T-helper 2 cell treated with Interferon-gamma antibody and Interleukin-4, amounts not matched to agents 100 ng/mL and 5 ng/mL, for 36 hours (primary cell): ENCODE measurements at regions not wholly inside any gene's neighbourhood (a gene's known extent, or its start where the extent isn't known, plus 50 kb on each side); places are given as distances from the start of the nearest gene placed in this dataset.

Experiments
- intact Hi-C: fragments of 100-400 bp; cut with micrococcal nuclease; formaldehyde crosslinking; loops from one replicate; pipeline ENCODE4 v1.15.1; 2023

DNA sequence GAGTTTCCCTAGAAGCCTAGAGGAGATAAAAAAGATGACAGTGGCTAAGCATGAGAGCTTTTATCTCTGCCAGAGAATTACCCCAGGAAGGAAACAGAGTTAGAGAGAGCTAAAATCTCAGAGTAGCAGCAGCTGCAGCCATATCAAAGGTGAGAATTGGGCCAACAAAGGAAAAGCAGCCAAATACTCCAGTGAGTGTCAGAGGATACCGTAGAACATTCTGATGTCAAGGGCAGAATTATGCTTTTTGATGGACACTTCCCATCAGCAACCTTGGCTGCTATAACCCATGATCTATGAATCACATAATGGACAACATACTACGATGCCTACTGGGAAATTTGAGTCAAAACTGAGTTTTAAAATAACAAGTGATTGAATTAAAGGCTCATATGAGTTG, 405.8 kb upstream of the CPEB2 start:
- intact Hi-C loops: no loop called here

- intact Hi-C loops: no loop called here
Measured at GRCh38 chr4:14596904-14597303, 405.4 kb upstream of the CPEB2 start.

DNA sequence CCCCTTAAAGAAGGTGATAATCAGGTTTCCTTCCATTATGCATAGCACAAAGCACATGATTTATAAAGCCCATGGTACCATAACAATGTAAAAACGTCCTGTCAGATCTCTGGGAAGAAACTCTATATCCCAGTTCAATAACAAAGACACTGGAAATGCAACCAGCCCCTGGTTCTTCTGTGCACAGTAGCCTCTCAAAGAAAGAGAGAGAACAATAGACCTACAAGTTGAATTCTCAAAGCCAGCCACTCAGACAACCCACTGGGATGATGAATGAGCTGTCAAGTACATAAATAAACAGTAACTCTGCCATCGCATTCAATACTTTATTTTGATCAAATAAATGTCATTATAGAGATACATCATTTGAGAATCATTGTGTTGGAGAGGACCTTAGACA, 400.1 kb upstream of the CPEB2 start:
- intact Hi-C loops: no loop called here

GRCh38 chr4:14607001-14607400, 395.3 kb upstream of the CPEB2 start:
- intact Hi-C loops: no loop called here

- intact Hi-C loops: no loop called here
Measured at GRCh38 chr4:14607578-14607977, 394.7 kb upstream of the CPEB2 start.

- intact Hi-C loops: no loop called here
Measured at GRCh38 chr4:14608630-14609029, 393.7 kb upstream of the CPEB2 start.

- intact Hi-C loops: no loop called here
Measured at GRCh38 chr4:14614840-14615239, 387.4 kb upstream of the CPEB2 start.

DNA sequence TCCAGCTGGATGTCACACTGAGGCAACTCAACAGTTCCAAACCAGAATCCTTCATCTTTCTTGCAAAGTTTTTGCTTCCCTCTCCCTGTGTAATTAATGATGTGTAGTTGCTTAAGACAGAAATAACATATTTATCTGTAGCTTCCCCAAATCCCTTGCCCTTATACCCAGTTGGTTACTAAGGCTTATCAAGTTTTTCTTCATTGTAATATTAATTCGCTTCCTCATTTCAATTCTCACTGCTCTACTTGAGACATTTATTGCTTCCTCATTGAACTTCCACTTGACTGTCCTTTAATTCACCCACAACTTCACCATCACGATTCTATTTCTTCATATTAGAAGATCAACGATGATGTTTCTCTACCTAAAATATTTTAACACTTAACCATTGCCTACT, 386.6 kb upstream of the CPEB2 start:
- intact Hi-C loops: no loop called here

GRCh38 chr4:14620567-14621141, 381.6 kb upstream of the CPEB2 start:
- intact Hi-C loops: no loop called here

DNA sequence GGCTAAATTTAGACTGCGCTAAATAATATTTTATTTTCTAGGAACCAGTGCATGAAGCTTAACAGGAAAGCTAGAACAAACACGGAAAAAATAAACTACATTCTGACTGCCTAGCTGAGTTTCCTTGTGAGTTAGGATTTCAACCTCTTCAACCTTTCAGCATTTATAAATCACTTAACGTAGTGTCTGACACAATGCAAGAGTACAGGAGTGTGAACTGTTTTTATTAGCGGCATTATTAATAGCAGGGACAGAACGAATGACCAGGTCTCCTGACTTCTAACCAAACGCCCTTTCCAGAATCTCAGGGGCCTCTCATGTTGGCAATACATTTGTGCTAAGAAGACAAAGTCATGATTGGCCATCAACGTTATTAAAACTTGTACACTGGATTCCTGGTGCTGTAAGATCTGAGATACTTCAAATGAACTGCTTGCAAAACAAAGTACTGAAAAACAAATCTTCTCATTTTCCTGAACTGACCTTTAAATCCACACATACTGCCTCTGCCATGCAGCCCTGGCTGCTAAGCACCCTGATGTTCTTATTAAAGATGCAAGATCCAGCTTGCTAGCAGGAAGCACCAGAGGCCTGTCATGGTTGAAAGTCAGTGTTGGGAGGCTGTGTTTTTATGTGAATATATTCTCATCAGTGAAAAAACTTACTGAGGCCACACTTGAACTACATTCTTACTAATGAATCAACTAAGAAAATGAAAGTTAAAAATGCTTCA, 380.4 kb upstream of the CPEB2 start:
- intact Hi-C loops: no loop called here

DNA sequence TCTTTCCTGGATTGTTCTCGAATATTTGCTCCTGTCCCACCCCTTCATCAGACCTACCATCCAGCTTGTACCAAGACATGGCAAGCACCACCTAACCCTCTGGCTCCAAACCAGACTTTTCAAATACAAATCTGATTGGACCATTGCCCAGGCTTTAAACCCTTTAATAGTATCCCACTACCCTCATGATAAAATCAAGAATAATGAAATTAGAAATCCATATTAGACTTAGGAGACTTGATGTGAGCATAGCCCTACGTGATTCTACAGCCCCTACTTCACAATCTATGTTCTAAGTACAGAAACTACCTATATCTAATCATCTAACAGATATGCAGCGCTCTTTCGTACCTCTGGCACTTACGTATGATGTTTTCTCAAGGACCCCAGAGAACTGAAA, 375.2 kb upstream of the CPEB2 start:
- intact Hi-C loops: no loop called here

- intact Hi-C loops: no loop called here
Measured at GRCh38 chr4:14631806-14632440, 370.4 kb upstream of the CPEB2 start.

GRCh38 chr4:14636563-14636962, 365.7 kb upstream of the CPEB2 start:
- intact Hi-C loops: no loop called here

- intact Hi-C loops: no loop called here
Measured at GRCh38 chr4:14640476-14640875, 361.8 kb upstream of the CPEB2 start.

DNA sequence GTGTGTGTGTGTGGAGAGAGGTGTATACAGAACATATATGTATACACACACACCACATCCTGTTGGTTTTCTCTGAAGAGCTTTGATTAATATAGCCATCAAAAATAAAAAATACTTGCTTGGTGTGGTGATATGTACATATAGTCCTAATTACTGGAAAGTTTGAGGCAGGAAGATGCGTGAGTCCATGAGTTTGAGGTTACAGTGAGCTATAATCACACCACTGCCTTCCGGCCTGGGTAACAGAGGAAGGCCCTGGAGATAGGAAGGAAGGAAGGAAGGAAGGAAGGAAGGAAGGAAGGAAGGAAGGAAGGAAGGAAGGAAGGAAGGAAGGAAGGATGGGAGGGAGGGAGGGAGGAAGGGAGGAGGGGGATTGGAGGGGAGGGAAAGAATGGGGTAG, 360.4 kb upstream of the CPEB2 start:
- intact Hi-C loops: no loop called here

GRCh38 chr4:14644580-14645282, 357.6 kb upstream of the CPEB2 start:
- intact Hi-C loops: no loop called here

GRCh38 chr4:14646831-14647230, 355.4 kb upstream of the CPEB2 start:
- intact Hi-C loops: no loop called here

- intact Hi-C loops: no loop called here
Measured at GRCh38 chr4:14650127-14650526, 352.2 kb upstream of the CPEB2 start.

- intact Hi-C loops: no loop called here
Measured at GRCh38 chr4:14652522-14652921, 349.8 kb upstream of the CPEB2 start.

DNA sequence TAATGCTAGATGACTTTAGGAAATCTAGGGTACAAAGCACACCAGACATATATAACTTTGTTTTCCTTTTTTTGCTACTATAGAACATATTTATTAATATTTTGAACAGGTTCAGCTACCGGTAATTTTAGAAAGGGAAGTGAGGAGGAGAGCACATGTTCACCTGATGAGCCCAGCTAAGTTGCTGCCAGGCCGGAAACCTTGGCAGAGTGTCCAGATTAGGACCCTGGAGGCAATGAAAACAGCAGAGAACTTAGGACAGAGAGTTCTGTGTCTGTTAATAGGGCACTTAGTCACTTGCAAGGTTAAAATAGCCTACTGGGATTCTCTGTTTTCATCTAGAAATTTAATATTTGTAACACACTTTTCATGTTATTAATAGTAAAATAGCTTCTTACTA, 348.9 kb upstream of the CPEB2 start:
- intact Hi-C loops: no loop called here

DNA sequence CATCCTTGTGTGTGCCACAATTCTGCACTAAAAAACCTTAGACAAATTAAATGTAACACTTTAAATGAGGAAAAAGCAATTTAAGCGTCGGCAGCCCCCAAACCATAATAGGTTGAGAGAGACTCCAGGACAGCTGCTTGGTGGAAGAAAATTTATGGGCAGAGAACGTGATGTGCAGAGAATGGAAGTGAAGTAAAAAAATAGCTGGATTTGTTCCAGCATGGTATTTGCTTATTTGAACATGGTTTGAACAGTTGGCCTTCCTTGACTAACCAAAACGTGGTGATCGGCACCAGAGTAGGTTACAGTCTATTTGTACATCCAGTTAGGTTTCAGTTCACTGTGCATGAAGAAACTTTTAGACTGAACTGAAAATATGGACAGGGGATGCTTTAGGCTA, 343.0 kb upstream of the CPEB2 start:
- intact Hi-C loops: no loop called here

DNA sequence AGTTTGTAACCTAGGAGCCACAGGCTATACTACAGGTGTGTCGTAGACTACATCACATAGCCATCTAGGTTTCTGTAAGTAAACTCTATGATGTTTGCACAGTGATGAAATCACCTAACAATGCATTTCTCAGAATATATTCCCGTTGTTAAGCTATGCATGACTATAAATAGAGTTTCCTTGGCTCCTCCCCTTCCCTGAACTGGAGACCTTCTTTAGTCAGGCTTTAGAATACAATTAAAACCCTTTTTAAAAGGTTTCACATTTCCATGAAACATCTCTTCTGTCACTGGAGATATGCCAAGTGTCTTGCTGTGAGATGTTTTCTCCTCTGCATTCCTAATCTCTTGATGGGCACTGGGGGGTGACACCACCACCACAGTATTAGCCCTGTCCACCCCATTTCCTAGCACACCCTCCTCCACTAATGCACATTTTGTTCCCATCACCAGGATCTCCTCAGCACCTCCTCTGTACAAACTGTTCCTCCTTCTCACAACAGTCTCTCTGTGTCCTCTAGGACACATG, 334.6 kb upstream of the CPEB2 start:
- intact Hi-C loops: no loop called here
